Muscle of arm (tissue), 1 donor: ENCODE measurements at regions not wholly inside any gene's neighbourhood (a gene's known extent, or its start where the extent isn't known, plus 50 kb on each side); places are given as distances from the start of the nearest gene placed in this dataset.
"Not testable (repeated sequence)": the region's sequence is repeated elsewhere in the genome, so short reads cannot be mapped to it uniquely, and the experiment has no call there.

Experiments
- DNase-seq: peaks from one replicate; pipeline ENCODE4 v3.0.0-alpha.2; 2013

DNA sequence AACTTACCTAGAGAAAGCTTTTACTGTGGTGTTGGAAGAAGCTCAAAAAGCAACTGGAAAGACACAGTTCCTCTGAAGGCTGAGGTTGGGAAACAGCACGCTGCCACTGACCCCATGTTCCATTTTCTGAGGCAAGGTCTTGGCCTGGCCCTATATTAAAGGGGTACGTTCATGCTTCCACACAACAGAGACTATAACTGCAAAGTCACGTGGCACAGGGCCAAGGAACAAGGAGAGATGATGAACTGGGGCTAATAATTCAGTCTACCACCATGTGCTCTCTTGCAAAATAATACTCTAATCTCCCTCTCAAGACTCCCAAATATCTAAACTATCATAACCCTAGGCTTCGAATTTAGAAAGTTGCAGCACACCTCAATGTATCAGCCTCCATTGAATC, 381.6 kb downstream of the DSEL start:
- DNase-seq = no peak

DNA sequence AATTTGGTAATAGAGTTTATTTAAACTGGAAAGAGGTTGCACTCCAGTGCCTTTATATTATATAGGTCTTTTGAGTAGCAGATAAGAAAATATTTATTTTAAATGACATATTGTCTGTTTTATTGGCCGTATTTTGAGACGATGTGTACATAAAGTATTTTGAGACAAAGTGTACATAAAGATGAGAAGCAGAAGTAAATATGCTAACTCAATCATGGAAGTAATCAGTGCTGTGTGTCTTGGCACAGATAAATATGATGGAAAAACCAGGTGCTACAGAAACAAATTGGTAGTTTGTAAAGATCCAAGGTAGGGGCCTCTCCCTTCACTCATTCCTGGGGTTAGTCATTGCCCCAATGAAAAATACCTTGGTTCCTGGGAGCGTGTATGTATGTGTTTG, 382.9 kb downstream of the DSEL start:
- DNase-seq = peak; percentile 10

DNA sequence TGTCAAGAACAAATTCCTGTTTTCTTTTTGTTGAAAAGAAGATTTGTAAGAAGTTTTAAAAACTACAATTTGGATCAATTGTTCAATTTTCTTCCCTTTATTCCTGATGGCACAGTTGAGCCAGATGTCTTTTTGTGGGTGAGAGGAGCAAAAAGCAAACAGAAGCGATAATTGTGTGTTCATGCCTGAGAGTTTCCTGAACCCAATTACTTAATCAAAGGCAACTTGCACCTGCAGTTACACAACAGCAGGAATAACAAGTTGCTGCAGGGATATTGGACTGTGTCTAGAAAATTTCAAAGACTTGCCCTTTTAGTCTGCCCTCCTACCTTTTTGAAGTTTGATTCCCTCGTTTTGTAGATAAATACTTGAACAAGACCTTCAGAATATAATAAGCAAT, 383.6 kb downstream of the DSEL start:
- DNase-seq = no peak

DNA sequence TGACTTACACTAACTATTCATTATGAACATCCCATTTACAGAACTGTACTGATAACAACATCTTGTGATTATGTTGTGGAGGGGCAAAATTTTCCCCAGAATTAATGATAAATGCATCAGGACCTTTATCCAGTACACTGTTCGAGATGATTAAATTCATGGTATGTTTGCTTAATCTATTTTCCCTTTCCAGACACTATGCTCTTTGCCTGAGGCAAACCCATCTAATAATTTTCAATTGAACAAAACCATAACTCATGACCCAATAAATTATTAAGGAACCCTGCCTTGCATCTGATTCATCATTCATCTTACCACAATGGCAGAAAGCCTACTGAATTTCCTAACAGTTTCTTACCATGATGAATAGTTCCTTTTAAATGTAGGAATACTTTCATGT, 385.0 kb downstream of the DSEL start:
- no peak for DNase-seq

DNA sequence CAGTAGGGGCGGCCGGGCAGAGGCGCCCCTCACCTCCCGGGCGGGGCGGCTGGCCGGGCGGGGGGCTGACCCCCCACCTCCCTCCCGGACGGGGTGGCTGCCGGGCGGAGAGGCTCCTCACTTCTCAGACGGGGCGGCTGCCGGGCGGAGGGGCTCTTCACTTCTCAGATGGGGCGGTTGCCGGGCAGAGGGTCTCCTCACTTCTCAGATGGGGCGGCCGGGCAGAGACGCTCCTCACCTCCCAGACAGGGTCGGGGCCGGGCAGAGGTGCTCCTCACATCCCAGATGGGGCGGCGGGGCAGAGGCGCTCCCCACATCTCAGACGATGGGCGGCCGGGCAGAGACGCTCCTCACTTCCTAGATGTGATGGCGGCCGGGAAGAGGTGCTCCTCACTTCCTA, 389.8 kb downstream of the DSEL start:
- not testable (repeated sequence) for DNase-seq

DNA sequence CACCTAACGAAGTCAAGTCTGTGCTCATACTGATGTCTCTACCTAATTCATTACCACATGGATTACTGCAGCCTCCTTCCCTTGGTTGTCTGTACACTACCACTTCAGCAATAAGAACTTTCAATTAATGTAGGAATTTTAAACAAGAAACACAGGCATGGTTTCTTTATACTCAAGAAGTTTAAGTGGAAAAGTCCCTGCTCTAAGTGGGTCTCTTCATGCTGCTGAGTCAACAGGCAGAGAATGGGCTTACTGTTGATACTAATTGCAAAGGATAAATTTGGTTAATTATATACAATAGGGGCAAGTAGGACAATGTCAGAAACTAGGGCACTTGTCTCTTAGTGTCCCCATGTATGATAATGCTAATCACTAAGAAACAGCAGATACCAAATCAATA, 392.6 kb downstream of the DSEL start:
- no peak for DNase-seq

DNA sequence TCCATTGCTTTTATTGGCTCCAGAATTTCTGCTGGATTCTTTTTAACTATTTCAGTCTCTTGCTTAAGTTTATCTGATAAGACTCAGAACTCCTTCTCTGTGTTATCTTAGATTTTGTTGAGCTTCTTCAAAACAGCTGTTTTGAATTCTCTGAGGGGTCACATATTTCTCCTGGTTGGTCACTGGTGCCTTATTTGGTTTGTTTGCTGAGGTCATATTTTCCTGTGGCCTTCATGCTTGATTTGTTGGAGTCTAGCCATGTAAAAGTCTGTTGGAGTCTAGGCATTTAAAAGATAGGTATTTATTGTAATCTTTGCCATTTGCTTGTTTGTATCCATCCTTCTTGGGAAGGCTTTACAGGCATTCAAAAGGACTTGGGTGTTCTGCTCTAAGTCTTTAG, 398.7 kb downstream of the DSEL start:
- no peak for DNase-seq

DNA sequence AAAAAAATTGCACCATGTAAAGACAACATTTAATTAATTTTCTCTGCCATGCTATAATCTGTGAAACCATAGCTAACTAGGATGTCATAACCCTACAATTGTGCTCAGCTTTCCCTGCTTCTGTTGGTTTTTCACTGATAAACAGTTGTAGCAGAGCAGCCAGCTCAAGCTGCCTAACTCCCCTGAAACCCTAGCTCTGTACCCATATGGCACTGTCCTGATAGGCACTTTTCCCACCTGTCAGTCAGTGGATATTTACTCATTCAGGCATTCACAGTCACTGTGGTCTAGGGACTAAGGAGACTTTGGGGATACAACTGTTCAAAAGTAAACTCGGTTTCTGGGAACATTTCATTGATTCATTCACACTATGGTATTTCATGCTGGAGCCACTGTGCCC, 407.0 kb downstream of the DSEL start:
- DNase-seq = no peak

DNA sequence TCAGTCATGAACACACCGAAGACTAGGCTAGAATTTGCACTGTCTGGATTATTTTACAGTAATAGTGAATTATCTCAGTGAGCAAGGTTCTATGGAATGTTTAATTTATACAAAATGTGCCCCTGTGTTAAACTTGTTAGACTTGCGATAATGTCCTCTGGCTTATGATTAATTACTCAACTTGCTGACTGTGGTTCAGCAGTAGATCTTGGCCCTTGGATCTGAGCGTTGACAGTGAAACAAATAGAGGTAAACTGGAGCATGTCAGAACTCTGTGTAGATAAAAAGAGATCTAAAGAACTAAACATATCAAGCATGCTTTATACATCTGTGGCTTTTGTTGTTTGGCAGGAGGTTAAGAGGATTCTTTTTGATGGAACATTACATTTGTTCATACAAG, 407.6 kb downstream of the DSEL start:
- no peak for DNase-seq

DNA sequence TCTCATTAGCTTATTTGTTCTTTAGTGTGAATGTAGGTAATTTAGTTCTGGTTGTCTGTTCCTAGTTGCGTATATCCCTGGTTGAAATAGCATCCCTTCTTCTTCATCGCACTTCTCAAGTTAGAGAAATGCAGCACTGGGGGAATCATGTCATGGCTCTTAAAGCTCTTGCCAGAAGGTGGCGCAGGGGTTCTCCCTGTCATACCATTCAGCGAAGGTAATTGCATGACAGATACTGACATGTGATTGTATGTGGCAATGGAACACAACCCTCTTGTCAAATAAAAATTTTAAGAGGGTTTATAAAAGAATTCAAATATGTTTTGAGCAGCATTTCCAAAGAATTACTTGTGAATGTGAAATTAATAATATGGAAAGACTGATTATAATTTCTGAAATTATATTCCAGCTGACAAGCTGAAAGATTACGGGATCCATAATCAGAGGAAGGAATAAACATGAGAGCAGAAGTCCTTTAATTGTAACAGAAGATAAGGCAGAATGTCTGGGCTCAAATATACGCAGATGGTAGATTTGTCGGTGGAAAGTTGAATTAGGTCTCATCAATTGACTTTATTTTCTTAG, 411.7 kb downstream of the DSEL start:
- DNase-seq = peak; percentile 38

DNA sequence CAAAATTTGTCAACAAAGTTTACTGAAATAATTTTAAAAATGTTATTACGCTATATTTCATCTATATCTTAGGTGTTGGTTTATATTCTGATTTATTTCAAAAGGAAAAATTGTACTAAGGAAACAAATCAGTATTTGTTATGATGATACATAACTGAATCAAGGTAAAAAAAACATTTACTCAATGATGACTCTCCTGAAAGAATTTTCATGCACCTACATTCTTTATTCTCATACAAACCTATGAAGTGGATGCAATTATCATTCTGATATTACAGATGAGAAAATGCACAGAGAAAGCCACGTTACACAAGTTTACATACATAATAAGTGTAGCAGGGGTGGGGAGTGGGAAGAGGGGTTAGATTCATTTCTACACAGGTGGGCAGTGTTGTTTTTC, 422.4 kb downstream of the DSEL start:
- no peak for DNase-seq

DNA sequence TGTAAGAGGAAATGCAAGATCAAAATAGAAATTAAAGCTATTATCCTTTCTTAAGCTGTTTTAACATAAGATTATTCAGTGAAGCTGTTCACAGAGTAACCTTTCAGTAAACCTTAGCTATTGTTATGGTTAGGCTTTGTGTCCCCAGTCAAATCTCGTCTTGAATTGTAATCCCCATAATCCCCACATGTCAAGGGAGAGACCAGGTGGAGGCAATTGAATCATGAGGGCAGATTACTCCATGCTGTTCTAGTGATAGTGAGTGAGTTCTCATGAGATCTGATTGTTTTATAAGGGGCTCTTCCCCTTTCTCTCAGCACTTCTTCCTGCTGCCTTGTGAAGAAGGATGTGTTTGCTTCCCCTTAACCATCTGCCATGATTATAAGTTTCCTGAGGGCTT, 424.4 kb downstream of the DSEL start:
- DNase-seq = no peak

DNA sequence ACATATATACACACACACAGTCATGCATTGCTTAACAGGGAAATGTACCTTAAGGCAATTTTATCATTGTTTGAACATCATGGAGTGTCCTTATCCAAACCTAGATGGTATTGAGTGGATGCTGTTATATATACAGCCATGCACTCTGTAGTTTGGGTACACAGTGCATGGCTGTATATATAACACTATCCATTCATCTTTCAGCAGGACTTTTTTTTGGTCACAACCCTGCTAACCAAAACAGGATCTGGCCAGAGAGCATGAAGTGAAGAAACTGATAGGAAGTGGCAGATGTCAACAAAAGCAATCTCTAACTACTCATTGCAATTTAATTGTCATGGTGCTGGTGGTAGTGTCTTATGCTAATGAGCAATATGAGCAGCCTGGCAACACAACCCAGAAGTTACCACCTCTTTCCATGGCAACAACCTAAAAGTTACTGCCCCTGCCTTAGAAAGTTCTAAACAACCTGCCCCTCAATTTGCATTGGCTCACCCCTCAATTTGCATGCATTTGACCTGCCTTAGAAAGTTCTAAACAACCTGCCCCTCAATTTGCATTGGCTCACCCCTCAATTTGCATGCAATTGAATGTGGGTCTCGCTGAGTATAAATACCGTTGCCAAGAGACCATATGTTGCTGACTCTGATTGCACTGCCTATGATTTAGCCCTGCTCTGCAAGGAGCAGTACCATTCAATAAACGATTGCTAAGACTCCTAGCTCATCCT, 434.9 kb downstream of the DSEL start:
- no peak for DNase-seq

DNA sequence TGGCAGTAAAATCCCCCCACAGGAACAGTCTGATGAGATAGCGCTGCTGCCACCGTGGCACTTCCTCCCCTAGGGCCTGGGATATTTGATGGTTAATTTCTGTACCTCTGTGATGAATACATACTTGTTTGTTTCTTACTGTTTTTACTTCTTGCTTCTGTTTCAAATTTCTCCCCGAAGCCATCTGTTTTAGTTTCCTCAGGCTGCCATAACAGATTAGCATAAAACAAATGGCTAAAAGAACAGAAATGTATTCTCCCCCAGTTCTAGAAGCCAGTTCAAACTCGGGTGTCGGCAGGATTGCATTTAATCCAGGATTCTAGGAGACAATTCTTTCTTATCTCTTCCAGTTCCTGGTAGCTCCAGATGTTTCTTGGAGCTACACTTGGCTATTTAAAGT, 435.9 kb downstream of the DSEL start:
- no peak for DNase-seq

DNA sequence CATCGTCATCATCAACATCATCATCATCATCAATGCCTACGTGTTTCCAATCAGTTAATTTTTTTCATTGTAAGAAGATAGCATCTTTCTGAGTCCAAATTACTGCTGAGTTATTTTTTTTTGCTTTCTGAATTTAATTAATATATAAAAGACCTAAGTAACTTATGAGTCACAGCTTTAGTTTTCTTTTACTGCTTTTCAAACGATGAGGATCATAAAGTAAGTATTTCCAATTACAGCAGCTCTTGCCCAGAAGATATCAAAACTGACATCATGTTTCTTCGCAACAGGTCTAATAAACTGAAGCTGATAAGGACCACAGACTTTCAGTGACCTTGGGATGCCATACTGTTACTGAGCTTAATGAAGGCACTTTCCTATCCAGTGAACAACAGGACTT, 442.2 kb downstream of the DSEL start:
- DNase-seq = no peak

DNA sequence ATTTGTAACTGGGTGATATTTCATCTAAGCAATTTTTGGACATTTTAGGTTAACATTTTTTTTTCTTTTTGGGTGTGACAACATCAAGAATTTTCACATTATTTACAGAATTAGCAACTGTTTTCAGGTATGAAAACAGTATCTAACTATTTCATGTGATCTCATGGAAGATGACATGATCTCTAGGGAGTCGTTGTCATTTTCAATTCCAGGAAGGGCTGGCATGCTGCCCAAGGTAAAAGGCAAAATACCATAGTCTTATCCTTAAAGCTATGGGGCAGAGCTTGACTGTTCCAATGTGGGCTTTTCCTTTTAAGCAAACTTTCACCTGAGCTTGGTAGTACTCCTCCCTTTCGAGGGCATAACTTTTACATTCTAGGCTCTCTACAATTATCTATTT, 443.7 kb downstream of the DSEL start:
- DNase-seq = no peak

DNA sequence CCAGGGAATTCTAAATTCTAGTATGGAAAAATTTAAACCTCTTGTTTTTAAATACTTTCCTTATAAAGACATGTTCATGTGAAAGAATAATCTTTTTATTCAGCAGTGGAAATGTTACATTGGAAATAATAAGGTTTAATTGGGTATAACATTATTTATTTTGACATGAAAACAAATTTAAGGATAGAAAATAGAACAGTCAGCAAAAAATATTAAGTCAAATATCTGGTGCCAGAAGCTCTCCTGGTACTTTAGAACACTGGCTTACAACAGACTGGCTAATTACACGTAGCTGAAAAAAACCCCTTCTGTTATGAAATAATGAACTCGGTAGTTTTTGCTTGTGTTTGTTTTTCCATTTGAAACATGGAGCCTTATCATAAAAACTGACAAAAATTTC, 447.9 kb downstream of the DSEL start:
- no peak for DNase-seq

DNA sequence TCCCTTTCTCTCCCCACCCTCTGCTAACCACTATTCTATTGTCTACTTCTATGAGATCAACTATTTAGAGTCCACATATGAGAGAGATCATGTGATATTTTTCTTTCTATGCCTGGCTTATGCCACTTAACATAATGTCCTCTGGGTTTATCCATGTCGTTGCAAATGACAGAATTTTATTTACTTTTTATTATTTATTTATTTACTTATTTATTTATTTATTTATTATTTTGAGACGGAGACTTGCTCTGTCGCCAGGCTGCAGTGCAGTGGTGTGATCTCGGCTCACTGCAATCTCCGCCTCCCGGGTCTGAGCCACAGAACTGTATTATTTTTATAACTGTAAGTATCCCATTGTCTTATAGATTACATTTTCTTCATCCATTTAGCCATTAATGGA, 443.4 kb upstream of the CDH19 start:
- DNase-seq = no peak

DNA sequence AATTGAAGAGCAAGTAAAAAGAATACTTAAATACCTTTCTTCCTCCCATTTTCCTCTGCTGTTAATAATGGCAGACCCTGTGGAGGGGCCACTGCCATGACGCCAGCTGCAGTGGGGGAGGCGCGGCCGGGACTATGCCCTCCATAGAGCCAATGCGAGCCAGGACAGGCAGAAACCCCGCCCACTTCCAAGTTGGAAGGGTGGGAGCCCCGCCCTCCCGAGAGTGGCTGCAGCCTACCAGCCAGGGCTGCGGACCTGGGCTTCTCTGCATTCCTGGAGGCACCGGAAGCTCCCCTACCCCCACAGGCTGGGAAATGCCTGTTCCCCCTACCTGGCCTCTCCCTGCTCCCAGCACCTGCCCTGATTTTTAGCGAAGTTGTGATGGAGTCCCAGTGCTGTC, 439.4 kb upstream of the CDH19 start:
- DNase-seq = no peak

DNA sequence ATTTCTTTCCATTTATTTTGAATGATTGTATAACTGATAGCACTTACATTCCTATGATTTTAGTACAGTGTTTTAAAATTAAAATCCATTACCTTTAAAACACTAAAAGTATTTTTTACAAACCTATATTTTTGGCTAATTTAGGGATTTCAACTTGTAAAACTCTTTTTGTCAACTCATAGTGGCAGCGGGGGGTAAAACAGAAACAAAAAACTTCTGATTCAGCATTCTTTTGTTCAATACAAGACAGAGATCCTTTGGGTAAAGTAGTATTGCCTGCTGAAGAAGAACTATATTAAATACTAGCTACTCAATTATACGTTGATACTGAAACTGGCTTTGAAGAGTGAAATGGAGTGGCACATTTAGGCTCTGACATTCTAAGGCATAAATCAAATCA, 437.4 kb upstream of the CDH19 start:
- no peak for DNase-seq

DNA sequence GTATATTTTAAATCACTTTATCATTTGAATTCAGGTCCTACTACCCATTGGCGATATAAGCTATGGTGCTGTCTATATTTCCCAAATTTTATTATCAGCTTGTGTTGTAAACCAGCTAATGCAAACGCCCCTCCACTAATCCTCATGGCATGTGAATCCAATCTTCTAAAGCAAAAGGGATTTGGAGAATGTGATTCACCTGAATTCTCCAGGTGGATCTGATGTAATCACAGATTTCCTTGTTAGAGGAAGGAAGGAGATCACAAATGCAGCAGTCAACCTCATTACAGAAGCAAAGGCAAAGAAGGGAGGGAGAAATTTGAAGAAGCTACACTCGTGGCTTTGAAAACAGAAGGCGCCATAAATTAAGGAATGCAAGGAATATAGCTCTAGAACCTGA, 431.1 kb upstream of the CDH19 start:
- no peak for DNase-seq

DNA sequence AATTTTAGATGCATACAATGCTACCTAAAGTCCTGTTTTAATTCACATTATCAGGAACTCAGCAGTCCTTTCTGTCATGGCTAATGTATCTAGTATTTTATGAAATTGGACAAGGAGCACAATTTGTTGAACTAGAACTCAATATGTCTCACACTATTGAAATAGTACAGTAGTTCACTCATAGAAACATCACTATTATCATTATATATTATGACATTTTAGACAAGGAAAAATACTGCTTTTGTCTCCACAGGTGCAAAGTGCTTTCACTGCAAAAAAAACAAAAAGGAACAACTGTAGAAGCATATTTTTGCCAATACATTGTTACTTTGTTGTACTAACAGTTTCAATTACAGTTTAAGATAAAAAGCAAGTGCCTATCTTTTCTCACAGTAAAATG, 419.2 kb upstream of the CDH19 start:
- no peak for DNase-seq

DNA sequence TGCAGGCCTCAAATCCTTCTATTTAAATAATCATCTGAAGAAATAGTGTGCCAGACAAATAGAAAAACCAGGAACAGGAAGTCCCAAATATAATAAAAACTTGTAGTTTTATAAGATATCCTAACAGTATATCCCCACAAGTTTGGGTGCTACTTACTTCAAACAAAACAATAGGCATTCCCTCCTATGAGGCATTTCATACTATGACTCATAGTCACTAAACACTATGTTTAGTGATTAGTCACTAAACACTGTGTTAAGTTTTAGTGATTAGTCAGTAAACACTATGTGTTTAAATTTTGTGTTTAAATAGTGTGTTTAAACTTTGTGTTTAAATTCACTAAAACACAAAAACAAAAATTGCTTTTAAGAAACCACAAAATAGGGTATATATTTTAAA, 407.0 kb upstream of the CDH19 start:
- no peak for DNase-seq

DNA sequence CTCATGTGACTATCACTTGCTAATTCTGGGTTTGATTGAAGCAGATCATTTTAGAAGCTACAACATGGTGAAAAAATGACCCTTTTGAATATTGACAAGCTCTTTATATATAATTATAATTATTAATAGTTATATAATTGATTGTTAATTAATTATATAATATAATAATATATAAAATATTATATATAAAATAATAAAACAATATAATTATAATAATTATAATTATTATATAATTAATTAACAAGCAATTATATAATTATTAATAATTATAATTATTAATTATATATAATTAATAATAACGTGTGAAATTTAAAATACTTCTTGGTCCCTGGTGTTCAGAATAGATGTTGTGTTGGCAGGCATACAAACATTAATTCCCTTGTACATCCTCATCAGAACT, 404.1 kb upstream of the CDH19 start:
- no peak for DNase-seq
